HG03571 (cell line): ENCODE measurements at regions not wholly inside any gene's neighbourhood (a gene's known extent, or its start where the extent isn't known, plus 50 kb on each side); places are given as distances from the start of the nearest gene placed in this dataset.
"Not testable (repeated sequence)": the region's sequence is repeated elsewhere in the genome, so short reads cannot be mapped to it uniquely, and the experiment has no call there.

Experiments used
- ATAC-seq: cut with Tn5 transposase; IDR thresholded peaks from one replicate; pipeline ENCODE4 v1.9.1; 2021; ENCODE audit not compliant: unreplicated experiment

DNA sequence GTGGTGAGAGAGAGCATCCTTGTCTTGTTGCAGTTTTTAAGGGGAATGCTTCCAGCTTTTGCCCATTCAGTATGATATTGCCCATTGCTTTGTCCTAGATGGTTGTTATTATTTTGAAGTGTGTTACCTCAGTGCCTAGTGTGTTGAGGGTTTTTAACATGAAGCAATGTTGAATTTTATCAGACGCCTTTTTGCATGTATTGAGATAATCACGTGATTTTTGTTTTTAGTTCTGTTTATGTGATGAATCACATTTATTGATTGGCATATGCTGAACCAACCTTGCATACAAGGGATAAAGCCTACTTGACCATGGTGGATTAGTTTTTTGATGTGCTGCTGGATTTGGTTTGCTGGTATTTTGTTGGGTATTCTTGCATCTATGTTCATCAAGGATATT, 302.3 kb upstream of the G2E3 start:
- no peak for ATAC-seq

DNA sequence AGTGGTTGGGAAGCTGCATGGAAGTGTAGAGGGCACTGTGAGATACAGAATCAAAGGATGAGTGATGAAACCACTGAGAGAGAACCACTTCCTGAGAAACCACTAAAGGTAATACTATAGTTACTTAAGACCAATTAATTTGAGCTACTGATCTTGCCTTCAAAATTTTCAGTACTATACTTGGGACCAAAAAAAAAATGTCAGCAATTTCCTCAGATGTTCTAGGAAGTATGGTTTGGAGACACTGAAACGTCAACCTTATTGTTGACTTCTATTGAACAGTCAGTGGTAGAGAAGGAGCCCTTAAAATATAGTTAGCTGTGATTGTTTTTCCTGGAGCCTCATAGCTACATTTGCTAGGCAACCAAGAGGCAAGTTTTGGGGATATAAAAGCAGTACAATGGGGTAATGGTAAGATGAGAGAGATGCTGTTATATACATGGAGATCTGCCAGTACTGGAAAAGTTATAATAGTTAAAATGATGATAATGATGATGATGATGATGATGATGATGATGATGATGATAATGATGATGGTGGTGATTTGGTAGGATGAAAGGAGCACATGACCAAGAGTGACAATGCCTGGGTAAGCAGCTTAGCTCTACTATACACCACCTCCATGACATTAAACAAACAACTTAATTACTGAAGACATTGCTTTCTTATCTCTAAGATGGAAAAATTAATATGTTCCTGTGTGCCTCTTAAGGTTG, 300.9 kb upstream of the G2E3 start:
- no peak for ATAC-seq

DNA sequence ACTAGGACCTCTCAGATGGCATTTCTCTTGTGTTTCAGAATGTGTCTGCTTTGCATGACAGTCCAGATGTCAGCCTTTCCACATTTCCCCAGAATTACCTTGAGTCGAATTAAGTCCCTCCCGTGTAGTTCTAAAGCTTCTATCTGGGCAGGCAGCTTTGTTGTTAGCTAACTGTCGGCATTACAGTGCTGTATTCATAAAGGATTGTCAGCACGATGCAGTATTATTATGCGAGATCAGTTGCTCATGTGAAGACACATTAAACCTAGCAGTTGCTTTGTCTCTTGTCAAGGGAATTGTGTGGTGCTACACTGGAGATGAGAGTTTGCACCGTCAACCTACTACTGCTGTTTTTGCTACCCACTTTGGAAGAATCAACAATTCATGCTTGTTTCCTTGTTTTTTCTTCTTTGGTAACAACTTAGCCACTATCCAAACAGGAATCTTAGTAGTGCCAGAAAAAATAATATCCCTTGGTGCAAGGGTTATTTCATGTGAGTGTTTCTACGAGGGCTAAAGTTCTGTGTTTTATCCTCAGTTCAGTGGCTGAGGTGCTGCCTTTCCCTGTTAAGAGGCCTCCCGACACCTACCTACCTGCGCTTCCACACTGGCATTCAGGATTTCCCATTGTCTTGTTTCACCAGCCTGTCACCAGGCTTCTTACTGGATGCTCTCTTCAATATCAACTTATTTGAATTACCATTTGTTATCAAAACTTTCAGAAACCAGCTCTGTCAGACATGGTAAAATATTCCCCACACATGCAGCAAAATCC, 297.9 kb upstream of the G2E3 start:
- no peak for ATAC-seq

DNA sequence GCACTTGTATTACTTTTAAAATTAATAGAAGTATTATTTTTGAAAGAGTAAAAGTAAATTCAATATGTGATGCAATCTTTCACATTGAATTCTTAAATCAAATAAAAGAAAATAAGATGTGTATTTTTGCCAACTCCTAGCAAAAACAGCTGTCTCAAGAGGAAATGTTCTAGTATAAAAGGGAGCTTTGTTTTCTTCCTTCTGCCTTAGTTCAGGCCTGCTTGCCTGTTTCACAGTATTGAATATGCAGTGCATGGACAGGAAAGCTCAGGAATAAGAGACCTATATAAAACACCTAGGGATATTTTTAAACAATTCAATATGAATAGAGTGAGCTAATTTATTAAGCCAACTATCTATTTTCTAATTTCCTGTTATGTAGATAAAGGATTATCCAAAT, 294.8 kb upstream of the G2E3 start:
- no peak for ATAC-seq

DNA sequence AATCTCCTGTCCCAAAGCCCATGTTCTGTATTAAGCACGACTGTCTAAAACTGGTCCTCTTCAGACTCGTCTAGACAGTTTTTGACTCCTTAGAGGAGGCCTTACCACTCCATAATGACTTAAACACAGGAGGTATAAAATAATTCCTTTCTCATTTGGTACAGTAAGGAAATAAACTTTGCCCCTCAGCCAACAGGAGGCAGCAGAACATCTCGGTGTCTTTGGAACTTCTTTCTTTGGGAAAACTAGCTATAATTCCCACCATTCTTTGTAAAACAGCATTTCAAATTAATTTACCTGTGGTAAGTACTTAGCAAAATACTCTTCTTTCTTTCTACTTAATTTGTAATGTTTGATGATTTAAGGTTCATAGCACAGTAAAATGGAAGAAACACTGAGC, 292.7 kb upstream of the G2E3 start:
- ATAC-seq = no peak

DNA sequence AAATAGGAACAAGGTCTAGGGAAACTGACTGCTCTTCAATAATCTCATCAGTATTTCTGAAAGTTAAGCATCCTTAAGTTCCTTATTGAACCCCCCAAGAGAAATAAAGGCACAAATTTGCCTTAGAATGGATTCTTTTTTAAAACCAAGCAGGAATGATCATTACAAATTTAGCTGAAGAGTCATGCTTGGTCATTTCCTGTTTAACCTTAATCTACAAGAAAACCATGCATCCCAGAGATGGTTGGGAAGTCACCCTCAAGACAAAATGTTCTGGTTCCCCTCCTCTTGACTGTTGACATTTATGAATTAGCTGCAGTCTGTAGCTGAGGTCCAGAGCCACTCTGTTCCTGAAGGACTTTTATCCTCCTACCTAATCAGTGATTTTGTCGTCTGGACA, 291.8 kb upstream of the G2E3 start:
- ATAC-seq = no peak

DNA sequence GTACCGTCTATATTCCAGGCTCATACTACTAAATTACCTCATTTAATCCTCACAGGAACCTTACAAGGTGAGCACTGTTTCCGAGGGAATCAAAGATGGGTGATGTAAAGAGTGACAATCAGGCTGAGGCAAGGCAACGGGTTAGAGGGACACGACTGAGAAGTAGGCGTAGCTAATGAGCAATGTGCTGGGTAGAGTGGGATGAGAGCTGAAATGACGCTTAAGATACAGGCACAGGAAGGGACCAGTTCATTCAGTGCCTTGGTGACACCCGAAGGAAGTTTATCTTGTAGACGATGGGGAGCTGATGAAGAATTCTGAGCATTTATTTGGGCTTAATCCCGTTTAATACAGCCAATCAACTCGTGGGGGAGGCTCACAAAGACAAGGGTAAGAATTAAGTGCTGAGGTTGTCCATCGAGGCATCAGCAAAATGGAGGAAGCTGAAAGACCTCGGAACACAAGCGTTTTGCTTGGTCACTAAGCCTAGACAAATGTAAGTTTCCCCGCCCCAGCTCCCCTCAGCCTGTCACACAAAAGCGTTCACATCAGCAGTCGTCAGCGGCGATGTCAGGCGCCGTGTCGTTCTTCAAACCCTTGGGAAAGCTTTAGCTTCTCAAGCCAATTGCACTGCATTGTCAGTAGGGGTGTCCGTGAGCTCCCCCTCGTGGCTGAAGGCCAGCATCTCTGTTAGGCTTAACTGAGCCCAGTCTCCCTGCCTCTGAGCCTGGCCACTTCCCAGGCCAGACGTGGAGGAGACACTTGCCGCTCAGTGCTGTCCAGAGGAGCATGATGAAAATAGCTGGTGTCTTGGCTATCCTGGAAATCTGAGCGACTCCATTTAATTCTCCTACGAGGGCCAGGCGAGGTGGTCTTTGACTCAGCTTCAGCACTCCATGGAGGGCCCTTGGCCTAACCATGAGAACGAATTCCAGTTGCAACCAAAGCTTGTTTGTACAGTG, 288.5 kb upstream of the G2E3 start:
- ATAC-seq = peak; percentile 97

DNA sequence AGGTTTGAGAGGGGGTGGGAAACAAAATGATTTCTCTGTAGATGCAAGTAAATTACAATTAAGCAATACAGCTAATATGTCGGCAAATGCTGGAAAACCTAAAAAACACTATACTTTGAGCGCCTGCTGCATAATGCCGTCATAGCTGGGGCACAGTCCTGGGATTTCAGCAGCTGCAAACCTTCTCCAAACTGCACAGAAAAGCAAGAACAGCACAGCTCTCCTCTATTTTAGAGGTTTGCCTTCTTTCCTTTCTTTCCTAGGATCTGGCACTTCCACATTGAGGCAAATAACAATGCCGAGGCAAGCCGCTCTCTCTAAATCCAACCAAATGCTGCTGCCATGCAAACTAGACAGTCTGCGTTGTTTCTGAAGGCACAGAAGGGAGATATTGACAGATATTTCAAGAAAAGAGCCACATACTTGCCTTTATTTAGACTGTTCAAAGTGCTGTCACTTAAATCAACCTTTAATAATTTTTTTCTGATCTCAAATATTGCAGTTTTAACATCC, 287.1 kb upstream of the G2E3 start:
- ATAC-seq = no peak

DNA sequence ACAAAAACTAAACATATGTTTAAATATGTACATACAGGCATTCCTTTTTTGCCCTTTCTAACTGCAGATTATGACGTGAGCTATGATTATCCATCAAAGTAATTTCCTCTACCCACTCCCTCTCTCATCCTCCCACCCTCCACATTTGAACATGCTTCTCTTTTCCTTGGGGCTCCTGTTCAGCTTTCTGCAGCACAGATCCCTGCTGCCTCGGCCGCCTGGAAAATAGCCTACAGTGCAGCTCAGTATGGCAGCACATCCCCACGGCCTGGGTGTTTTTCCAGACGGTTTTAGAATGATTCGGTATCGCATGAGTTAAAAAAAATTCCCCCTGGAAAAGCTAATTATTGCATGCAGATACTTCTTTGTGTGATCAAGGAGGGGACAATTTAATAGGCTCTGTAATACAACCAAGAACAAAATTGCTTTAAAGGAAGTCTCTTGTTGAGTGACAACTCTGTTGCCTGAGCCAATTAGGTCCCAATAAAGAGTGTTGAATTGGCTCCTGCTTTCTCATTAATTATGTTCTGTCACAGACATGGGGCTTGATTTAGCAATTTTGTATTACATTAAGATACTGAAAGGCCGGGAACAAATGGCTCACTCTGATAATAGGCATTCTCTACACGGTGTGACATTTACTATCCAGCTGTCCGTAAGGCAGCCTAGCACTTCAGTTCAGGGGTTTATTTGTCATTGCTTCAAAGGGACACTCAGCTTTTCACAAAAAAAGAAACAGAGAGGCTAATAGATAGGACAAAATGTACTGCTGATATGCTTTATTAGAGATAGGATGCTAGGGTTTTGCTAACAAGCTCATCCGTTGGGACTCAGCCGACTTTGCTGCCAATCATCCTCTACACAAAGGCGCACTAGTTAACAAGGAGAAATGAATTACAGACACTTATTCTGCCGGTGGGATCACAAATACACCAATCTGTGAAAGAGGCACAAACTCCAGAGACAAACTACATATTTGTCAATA, 285.8 kb upstream of the G2E3 start:
- no peak for ATAC-seq

DNA sequence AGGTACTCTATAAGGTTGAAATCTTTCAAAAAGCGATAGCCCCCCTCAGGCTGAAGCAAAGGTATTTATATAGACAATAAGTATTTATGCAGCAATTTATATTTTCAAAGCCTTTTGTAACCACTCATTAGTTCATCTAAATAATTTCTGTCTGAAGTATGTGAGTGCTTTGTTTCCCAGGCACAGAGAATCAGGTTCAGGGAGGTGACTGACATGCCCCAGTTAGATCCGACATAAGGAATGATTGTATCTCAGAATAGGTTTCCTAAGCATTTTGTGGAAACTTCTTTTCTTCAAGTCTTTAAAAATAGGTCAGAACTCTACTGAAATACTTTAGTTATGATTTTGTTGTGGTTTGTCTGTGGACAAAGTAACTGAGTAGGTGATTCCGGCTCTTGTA, 283.4 kb upstream of the G2E3 start:
- ATAC-seq = no peak

DNA sequence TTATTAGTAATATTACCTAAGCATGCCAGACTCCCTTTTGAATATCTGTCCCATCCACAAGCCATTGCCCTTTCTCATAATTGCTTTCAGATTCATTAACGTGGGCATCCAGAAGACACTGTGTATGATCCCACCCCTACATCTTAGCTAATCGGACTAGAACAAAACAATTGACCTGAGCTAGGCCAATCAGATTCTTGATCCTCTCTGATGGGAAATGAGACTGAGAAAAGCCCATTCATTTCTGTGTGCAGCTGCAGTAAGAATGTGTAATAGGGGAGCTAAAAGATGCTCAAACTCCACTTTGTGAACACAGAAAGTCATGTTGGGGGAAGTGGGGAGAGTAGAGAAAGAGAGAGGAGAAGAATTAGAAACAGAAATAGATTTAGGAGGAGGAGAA, 281.7 kb upstream of the G2E3 start:
- ATAC-seq = no peak

DNA sequence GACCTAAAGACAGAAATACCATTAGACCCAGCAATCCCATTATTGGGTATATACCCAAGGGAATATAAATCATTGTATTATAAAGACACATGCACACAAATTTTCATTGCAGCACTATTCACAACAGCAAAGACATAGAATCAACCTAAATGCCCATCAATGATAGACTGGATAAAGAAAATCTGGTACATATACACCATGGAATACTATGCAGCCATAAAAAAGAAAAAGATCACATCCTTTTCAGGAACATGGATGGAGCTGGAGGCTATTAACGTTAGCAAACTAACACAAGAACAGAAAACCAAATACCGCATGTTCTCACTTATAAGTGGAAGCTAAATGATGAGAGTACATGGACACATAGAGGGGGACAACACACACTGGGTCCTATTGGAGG, 280.1 kb upstream of the G2E3 start:
- not testable (repeated sequence) for ATAC-seq

DNA sequence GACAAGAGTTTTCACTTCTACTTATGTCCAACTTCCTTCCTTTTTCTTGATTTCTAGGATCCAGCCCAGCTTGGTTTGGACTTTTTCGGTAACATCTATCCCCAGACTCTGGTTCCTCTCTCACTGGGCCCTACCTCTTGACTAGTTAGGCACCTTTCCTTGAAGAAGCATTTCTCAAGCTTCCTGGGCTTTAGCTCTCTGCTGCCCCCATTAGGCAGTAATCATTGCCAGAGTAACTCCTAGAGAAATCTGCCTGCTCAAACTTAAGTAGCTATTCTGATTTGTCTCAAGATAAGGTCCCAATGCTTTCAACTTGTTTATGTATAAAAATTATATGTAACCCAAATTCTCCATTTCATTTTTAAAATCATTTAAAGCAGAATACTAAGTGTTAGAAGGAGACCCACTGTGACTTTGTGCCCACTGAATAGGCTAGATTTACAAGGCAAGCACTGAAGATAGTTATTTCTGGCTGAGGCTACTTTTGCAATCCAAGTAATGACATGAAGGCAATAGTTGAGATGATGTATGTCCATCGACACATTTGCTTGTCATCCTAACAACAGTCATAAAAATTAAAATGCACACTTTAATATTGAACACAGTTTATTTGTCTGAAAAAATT, 275.0 kb upstream of the G2E3 start:
- no peak for ATAC-seq

DNA sequence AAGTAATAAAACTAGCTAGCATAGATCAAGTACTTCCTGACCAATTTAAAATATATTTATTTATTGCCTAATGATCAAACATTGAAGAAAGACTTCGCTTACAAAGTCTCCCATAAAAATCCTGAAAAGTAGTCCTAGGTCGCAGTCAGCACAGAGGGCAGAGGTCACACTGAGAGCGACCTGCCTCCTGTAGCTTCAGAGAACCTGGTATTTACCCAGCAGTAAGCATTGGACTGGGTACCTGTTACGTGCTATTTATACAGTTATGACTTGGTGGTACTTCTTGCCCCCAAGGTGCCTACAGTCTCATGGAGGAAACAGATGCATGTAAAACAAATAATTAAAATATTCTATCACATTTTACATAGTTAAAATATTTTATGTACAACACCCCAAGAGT, 274.1 kb upstream of the G2E3 start:
- no peak for ATAC-seq

DNA sequence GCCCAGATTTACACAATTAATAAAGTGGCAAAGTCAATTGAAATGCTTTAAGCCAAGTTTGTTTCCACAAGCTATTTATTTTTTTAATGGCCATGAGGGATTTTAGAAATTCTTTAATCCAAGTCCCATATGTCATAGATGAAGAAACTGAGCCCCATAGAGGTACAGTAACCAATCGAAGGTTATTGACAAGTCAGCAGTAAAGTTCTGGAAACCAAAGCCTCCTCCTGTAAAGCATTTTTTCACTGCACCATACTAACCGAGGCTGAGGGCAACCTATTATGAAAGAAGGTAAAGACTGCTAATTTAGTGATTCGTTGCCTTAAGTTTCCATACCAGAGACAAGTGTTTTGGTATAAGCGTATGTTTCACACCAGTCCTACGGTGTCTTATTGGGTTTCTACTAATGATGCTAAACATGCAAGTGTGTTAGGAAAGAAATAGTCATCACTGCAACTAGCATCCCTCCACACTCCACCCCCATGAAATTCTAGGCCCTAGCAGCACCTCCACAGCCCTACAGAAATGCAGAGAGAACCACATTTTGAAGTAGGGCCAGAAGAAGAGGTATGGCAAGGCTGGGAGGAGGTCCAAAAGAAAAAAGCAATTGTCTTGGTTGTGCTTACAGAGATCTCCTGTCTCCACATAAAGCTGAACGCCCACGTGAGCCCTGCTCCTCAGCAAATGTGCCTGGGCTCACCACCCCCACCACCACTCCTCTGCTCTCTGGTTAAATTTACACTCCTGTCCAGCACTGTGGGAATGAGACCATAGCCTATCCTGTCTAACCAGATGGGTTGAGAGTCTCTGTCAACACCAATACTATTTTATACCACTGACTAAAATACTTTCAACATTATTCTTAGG, 271.1 kb upstream of the G2E3 start:
- ATAC-seq = no peak

DNA sequence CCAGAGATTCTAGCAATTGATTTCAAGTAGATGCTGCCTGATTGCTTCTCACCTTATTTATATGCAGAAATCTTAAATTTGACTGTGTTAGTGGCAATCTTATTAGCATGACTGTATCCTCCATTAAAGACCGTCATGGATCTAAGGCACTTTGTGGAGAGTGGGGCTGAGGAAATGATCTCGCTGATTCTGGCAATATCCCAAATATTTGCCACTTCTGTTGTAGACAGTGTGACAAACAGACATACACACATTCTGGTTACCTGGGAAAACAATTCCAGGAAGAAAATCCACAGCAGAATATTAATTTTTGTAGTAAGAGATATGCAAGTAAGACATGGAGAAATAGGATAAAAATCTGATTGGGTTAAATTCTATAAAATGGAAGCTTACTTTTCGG, 269.0 kb upstream of the G2E3 start:
- no peak for ATAC-seq

DNA sequence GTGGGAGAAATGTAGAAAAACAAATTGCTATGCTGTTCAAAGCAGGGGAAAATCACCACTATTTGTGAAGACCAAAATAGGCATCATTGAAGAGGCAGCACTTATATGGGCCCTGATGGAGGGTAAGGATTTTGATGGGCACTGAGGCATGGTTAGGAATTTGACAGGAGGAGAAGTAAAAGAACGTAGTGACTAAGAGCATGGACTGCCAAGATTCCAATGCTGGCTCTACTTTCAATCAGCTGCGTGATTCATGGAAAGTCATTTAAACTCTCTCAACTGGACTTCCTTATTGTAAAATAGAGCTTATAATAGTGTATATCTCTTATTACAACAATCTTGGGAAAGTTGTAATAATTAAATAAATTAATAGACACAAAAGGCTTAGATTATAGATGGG, 267.7 kb upstream of the G2E3 start:
- no peak for ATAC-seq

DNA sequence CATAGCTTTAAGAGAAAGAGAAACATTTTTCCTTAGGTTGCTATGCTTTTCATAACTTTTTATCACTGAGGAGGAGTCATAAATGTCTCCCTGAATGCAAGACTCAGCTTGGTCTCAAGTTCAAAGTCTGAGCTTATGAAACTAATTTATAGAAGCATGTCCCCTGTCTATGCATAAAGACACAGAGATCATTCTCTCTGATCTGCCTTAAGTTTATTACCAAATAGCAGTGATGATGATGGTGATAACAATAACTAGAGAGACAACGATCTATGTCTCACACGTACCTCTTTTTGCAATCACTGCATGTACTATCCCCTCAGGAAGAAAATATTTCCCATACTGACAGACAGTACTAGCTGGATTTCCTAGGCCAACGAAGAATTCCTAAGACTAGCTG, 266.4 kb upstream of the G2E3 start:
- ATAC-seq = no peak

DNA sequence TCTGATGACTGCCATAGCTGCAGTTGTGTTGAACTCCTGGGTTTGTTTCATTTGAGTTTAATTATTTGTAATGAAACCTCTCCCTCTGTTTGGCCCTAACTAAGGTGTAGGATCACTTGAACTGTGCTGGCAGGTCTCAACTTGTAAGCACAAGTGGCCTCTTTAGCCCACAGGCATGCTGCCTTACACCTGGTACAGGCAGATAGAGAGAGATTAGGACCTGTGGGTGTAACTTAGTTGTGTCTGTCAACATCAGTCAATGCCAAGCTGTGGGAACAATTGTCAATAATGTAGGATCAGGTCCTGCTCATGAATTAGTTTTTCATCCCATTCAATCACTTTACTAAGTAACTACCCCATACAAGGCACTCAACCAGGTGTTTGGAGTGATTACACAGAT, 263.0 kb upstream of the G2E3 start:
- ATAC-seq = no peak
